ENCODE measurements at regions not wholly inside any gene's neighbourhood (a gene's known extent, or its start where the extent isn't known, plus 50 kb on each side); places are given as distances from the start of the nearest gene placed in this dataset.

DNA sequence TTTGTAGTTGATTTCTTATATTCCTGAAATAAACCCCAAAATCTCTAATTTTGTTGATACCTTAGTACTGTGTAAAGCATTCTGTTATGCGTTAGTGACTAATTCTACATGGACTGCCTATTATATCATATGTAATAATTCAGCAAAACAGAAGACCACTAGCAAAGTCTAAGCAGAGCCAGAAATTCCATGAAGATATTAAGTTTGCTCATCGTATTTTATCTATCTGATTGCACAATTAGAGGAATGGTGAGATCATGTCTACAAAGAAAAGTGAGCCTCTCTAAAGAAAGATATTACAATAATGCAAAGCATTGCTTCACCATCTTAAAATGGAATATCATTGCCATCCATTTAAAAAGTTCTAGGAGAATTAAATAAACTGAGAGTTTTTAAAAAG lies 374.6 kb upstream of the SLC7A11 start:
- DNase-seq = no peak
- no TSS peak for BruUV-seq (replicated peaks)
- no peak overlapping the region for H3K9ac ChIP-seq (ENCODE audit: low read length)

DNA sequence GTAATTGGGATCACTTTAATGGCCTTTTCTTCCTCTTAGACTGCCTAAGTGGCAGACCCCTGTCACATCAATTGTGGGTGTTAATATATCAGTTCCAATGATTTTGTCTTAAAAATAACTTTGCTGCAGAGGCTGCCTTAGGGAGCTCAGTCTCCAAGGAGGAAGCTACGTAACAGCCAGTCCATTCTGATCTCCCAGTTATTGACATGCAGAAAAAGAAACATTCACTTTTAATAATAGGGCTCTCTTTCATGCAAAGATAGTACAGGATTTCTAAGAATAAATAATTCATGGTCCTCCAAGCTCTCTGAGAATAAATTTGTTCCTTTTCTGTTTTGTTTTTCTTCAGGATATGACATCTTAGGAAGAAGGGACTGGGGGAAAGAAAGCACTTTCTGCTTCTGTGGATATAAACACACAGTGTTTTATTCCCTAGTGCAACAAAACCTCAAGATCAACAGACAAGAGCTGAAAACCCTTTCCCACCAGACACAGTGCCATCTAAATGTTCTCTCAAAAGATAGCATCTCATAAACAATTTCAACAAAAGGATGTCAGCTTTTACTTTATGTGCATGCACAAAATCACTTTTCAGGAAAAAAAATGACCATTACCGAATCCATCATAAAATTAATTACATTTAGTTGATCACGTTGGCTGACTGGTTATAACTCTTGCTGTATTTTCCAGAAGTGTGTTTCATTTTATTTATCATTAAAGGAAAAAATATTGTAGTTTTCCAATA lies 372.4 kb upstream of the SLC7A11 start:
- no peaks in the 10 kb centered on the region for H3K27me3 ChIP-seq (ENCODE audit: low read length)
- H3K9me2 ChIP-seq (replicated peaks; ENCODE audit: low read length) = no peaks in the 10 kb centered on the region
- H3K4me3 ChIP-seq (ENCODE audit: low read length) = no peak overlapping the region
- no peak overlapping the region for H2AFZ ChIP-seq (ENCODE audit: low read length)
- POLR2A ChIA-PET (ENCODE audit: unreplicated experiment) = no interaction called here
- TF ChIP-seq, protein P1, sequence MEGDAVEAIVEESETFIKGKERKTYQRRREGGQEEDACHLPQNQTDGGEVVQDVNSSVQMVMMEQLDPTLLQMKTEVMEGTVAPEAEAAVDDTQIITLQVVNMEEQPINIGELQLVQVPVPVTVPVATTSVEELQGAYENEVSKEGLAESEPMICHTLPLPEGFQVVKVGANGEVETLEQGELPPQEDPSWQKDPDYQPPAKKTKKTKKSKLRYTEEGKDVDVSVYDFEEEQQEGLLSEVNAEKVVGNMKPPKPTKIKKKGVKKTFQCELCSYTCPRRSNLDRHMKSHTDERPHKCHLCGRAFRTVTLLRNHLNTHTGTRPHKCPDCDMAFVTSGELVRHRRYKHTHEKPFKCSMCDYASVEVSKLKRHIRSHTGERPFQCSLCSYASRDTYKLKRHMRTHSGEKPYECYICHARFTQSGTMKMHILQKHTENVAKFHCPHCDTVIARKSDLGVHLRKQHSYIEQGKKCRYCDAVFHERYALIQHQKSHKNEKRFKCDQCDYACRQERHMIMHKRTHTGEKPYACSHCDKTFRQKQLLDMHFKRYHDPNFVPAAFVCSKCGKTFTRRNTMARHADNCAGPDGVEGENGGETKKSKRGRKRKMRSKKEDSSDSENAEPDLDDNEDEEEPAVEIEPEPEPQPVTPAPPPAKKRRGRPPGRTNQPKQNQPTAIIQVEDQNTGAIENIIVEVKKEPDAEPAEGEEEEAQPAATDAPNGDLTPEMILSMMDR (conservative IDR thresholded peaks at IDR 0.05; ENCODE audit: low read depth, low read length) = no peak
- no peak for TF ChIP-seq EZH2phosphoT487 (IDR thresholded peaks at IDR 0.05; ENCODE audit: borderline replicate concordance, low read length)
- TF ChIP-seq EZH2 (IDR thresholded peaks at IDR 0.05; ENCODE audit: low read length, unreplicated experiment) = no peak
- no peak for DNase-seq
- peaks cover 4% of the 10 kb centered on the region; the same call in 1 of the 2 replicates for H3K4me1 ChIP-seq (ENCODE audit: insufficient read depth, low read length)
- H3K4me2 ChIP-seq (ENCODE audit: low read length) = no peak overlapping the region
- no peak overlapping the region for H3K9ac ChIP-seq (ENCODE audit: low read length)
- no TSS peak for BruUV-seq (replicated peaks)
- no peak overlapping the region for H3K27ac ChIP-seq (ENCODE audit: low read length)
- CTCF ChIA-PET = no interaction called here
- no peaks in the 10 kb centered on the region for H3F3A ChIP-seq (ENCODE audit: low read length, unreplicated experiment)
- no peaks in the 10 kb centered on the region for H3K36me3 ChIP-seq (ENCODE audit: low read depth, low read length)
- ATAC-seq = no peak
- H3K9me3 ChIP-seq (ENCODE audit: low read length) = no peaks in the 10 kb centered on the region
- intact Hi-C loops (cut with micrococcal nuclease) = no loop called here
- no peaks in the 10 kb centered on the region for H4K20me1 ChIP-seq (ENCODE audit: low read length)
- H3K79me2 ChIP-seq (ENCODE audit: low read length) = no peaks in the 10 kb centered on the region

More for the DNA sequence above, 374.6 kb upstream of the SLC7A11 start:
- H3K9me2 ChIP-seq (replicated peaks; ENCODE audit: low read length) = no peaks in the 10 kb centered on the region
- H3K36me3 ChIP-seq (ENCODE audit: low read depth, low read length) = no peaks in the 10 kb centered on the region
- H2AFZ ChIP-seq (ENCODE audit: low read length) = no peak overlapping the region
- no peaks in the 10 kb centered on the region for H4K20me1 ChIP-seq (ENCODE audit: low read length)
- intact Hi-C loops (cut with micrococcal nuclease) = no loop called here
- no peak for ATAC-seq
- TF ChIP-seq EZH2phosphoT487 (IDR thresholded peaks at IDR 0.05; ENCODE audit: borderline replicate concordance, low read length) (no peak), EZH2 (IDR thresholded peaks at IDR 0.05; ENCODE audit: low read length, unreplicated experiment) (no peak)
- TF ChIP-seq, protein P1 (conservative IDR thresholded peaks at IDR 0.05; ENCODE audit: low read depth, low read length) = no peak
- H3K79me2 ChIP-seq (ENCODE audit: low read length) = no peaks in the 10 kb centered on the region
- H3K4me1 ChIP-seq (ENCODE audit: insufficient read depth, low read length) = no peaks in the 10 kb centered on the region
- H3K4me2 ChIP-seq (ENCODE audit: low read length) = no peak overlapping the region
- POLR2A ChIA-PET (ENCODE audit: unreplicated experiment) = no interaction called here
- no peak overlapping the region for H3K4me3 ChIP-seq (ENCODE audit: low read length)
- no peak overlapping the region for H3K27ac ChIP-seq (ENCODE audit: low read length)
- no peaks in the 10 kb centered on the region for H3K9me3 ChIP-seq (ENCODE audit: low read length)
- no peaks in the 10 kb centered on the region for H3F3A ChIP-seq (ENCODE audit: low read length, unreplicated experiment)
- CTCF ChIA-PET = no interaction called here
- H3K27me3 ChIP-seq (ENCODE audit: low read length) = no peaks in the 10 kb centered on the region

DNA sequence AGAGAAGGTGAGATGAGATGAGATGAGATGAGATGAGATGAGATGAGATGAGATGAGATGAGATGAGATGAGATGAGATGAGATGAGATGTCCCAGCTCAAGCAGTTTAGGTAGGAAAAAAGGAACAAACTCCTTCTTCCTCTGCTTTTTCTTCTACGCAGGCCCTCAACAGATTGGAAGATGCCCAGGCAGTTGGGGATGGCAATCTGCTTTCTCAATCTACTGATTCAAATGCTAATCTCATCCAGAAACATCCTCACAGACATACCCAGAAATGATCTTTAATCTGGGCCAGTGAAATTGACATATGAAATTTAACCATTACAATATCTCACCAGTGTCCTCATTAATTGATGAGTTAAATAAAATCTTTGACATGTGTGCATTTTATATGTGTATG lies 370.3 kb upstream of the SLC7A11 start:
- Histone ChIP-seq H3K36me3 (ENCODE audit: low read depth, low read length) (no peaks in the 10 kb centered on the region), H3K27me3 (ENCODE audit: low read length) (no peaks in the 10 kb centered on the region), H3F3A (ENCODE audit: low read length, unreplicated experiment) (no peaks in the 10 kb centered on the region), H4K20me1 (ENCODE audit: low read length) (no peaks in the 10 kb centered on the region), H3K4me1 (ENCODE audit: insufficient read depth, low read length) (peaks cover 4% of the 10 kb centered on the region; the same call in 1 of the 2 replicates), H3K9me3 (ENCODE audit: low read length) (no peaks in the 10 kb centered on the region), H3K9ac (ENCODE audit: low read length) (no peak overlapping the region), H3K4me2 (ENCODE audit: low read length) (no peak overlapping the region), H3K9me2 (replicated peaks; ENCODE audit: low read length) (no peaks in the 10 kb centered on the region), H2AFZ (ENCODE audit: low read length) (no peak overlapping the region), H3K4me3 (ENCODE audit: low read length) (no peak overlapping the region), H3K27ac (ENCODE audit: low read length) (no peak overlapping the region), H3K79me2 (ENCODE audit: low read length) (no peaks in the 10 kb centered on the region)
- POLR2A ChIA-PET (ENCODE audit: unreplicated experiment) = no interaction called here
- DNase-seq (no peak), ATAC-seq (no peak)
- TF ChIP-seq EZH2 (IDR thresholded peaks at IDR 0.05; ENCODE audit: low read length, unreplicated experiment) (no peak), EZH2phosphoT487 (IDR thresholded peaks at IDR 0.05; ENCODE audit: borderline replicate concordance, low read length) (no peak)
- TF ChIP-seq, protein P1 (conservative IDR thresholded peaks at IDR 0.05; ENCODE audit: low read depth, low read length) = no peak
- BruUV-seq (replicated peaks) = no TSS peak
- CTCF ChIA-PET = no interaction called here
- intact Hi-C loops (cut with micrococcal nuclease) = no loop called here

All from PC-3 (cell line).